ENCODE measurements at regions not wholly inside any gene's neighbourhood (a gene's known extent, or its start where the extent isn't known, plus 50 kb on each side); places are given as distances from the start of the nearest gene placed in this dataset.
"Not testable (repeated sequence)": the region's sequence is repeated elsewhere in the genome, so short reads cannot be mapped to it uniquely, and the experiment has no call there.

GRCh38 chr5:57979671-57980070 lies 480.2 kb downstream of the PLK2 start:
- H3K27me3 ChIP-seq (ENCODE audit: control insufficient read depth, insufficient read depth, low read length) = no peaks in the 10 kb centered on the region
- in situ Hi-C loops (cut with HindIII; ENCODE audit: low pct_unique_long_range_greater_than_20kb, low sequenced_read_pairs) (no loop called here), intact Hi-C loops (cut with micrococcal nuclease; ENCODE audit: unreplicated experiment) (no loop called here)
- ATAC-seq (no peak), DNase-seq (ENCODE audit: low read depth, low spot score) (no peak)
- ChIA-PET CTCF (no interaction called here), POLR2A (no interaction called here)
- TF ChIP-seq TCF7L2 (IDR thresholded peaks at IDR 0.05; ENCODE audit: low read depth, low read length) (no peak), POLR2AphosphoS5 (IDR thresholded peaks at IDR 0.05; ENCODE audit: low read depth, low read length) (no peak), SIN3A (IDR thresholded peaks at IDR 0.05; ENCODE audit: borderline replicate concordance, insufficient read depth, low read depth, low read length) (no peak)
- TF ChIP-seq, protein P1, sequence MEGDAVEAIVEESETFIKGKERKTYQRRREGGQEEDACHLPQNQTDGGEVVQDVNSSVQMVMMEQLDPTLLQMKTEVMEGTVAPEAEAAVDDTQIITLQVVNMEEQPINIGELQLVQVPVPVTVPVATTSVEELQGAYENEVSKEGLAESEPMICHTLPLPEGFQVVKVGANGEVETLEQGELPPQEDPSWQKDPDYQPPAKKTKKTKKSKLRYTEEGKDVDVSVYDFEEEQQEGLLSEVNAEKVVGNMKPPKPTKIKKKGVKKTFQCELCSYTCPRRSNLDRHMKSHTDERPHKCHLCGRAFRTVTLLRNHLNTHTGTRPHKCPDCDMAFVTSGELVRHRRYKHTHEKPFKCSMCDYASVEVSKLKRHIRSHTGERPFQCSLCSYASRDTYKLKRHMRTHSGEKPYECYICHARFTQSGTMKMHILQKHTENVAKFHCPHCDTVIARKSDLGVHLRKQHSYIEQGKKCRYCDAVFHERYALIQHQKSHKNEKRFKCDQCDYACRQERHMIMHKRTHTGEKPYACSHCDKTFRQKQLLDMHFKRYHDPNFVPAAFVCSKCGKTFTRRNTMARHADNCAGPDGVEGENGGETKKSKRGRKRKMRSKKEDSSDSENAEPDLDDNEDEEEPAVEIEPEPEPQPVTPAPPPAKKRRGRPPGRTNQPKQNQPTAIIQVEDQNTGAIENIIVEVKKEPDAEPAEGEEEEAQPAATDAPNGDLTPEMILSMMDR (IDR thresholded peaks at IDR 0.05) = no peak
- TF ChIP-seq, protein P2, sequence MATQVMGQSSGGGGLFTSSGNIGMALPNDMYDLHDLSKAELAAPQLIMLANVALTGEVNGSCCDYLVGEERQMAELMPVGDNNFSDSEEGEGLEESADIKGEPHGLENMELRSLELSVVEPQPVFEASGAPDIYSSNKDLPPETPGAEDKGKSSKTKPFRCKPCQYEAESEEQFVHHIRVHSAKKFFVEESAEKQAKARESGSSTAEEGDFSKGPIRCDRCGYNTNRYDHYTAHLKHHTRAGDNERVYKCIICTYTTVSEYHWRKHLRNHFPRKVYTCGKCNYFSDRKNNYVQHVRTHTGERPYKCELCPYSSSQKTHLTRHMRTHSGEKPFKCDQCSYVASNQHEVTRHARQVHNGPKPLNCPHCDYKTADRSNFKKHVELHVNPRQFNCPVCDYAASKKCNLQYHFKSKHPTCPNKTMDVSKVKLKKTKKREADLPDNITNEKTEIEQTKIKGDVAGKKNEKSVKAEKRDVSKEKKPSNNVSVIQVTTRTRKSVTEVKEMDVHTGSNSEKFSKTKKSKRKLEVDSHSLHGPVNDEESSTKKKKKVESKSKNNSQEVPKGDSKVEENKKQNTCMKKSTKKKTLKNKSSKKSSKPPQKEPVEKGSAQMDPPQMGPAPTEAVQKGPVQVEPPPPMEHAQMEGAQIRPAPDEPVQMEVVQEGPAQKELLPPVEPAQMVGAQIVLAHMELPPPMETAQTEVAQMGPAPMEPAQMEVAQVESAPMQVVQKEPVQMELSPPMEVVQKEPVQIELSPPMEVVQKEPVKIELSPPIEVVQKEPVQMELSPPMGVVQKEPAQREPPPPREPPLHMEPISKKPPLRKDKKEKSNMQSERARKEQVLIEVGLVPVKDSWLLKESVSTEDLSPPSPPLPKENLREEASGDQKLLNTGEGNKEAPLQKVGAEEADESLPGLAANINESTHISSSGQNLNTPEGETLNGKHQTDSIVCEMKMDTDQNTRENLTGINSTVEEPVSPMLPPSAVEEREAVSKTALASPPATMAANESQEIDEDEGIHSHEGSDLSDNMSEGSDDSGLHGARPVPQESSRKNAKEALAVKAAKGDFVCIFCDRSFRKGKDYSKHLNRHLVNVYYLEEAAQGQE (IDR thresholded peaks at IDR 0.05; ENCODE audit: insufficient read depth in 1 of 2, low read depth in 2 of 2, low read length in 1 of 2) = no peak
- BruUV-seq (replicated peaks) = no TSS peak
- no peaks in the 10 kb centered on the region for H3K4me1 ChIP-seq (ENCODE audit: control insufficient read depth, insufficient read depth, low read length)
- H3K36me3 ChIP-seq (ENCODE audit: control insufficient read depth, insufficient read depth, low read length) = no peaks in the 10 kb centered on the region
- H3K9me3 ChIP-seq (ENCODE audit: control insufficient read depth, insufficient read depth, low read depth, low read length) = no peaks in the 10 kb centered on the region; the same call in 1 of the 2 replicates
- no peak overlapping the region for H3K4me3 ChIP-seq (ENCODE audit: low read depth in 2 of 2, low read length in 2 of 2)
- H3K27ac ChIP-seq (ENCODE audit: low read length) = no peak overlapping the region

DNA sequence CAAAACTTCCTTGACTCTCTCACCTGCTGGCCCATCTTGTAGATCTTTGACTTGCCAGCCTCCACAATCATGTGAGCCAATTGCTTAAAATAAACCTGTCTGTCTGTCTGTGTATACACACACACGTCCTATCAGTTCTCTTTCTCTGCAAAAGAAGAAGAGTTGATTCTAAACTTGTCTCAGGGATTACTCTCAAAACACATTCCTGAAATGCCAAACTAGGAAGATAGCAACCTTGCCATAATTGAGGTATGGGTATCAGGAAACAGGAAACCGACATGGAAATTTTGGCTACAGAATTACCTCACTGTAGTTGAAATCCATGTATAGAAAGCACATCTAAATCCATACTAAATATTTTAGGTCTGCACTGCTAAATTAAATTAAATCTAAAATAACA lies 483.4 kb downstream of the PLK2 start:
- intact Hi-C loops (cut with micrococcal nuclease; ENCODE audit: unreplicated experiment) = no loop called here
- ChIA-PET POLR2A (no interaction called here), CTCF (no interaction called here)
- no TSS peak for BruUV-seq (replicated peaks)
- TF ChIP-seq, protein P2 (IDR thresholded peaks at IDR 0.05; ENCODE audit: insufficient read depth in 1 of 2, low read depth in 2 of 2, low read length in 1 of 2) = no peak
- TF ChIP-seq SIN3A (IDR thresholded peaks at IDR 0.05; ENCODE audit: borderline replicate concordance, insufficient read depth, low read depth, low read length) = no peak
- TF ChIP-seq POLR2AphosphoS5 (IDR thresholded peaks at IDR 0.05; ENCODE audit: low read depth, low read length) = no peak
- no peak for TF ChIP-seq TCF7L2 (IDR thresholded peaks at IDR 0.05; ENCODE audit: low read depth, low read length)
- TF ChIP-seq, protein P1 (IDR thresholded peaks at IDR 0.05) = no peak
- in situ Hi-C loops (cut with HindIII; ENCODE audit: low pct_unique_long_range_greater_than_20kb, low sequenced_read_pairs) = no loop called here
- H3K4me1 ChIP-seq (ENCODE audit: control insufficient read depth, insufficient read depth, low read length) = no peaks in the 10 kb centered on the region
- no peaks in the 10 kb centered on the region for H3K36me3 ChIP-seq (ENCODE audit: control insufficient read depth, insufficient read depth, low read length)
- DNase-seq (ENCODE audit: low read depth, low spot score) (no peak), ATAC-seq (no peak)
- H3K9me3 ChIP-seq (ENCODE audit: control insufficient read depth, insufficient read depth, low read depth, low read length) = no peaks in the 10 kb centered on the region; the same call in 1 of the 2 replicates
- no peak overlapping the region for H3K4me3 ChIP-seq (ENCODE audit: low read depth in 2 of 2, low read length in 2 of 2)
- H3K27me3 ChIP-seq (ENCODE audit: control insufficient read depth, insufficient read depth, low read length) = no peaks in the 10 kb centered on the region
- H3K27ac ChIP-seq (ENCODE audit: low read length) = peak overlapping the region; percentile 17; the same call in 1 of the 2 replicates

GRCh38 chr5:57972099-57972498 lies 487.8 kb downstream of the PLK2 start:
- H3K27me3 ChIP-seq (ENCODE audit: control insufficient read depth, insufficient read depth, low read length); CTCF ChIA-PET; H3K27ac ChIP-seq (ENCODE audit: low read length); H3K9me3 ChIP-seq (ENCODE audit: control insufficient read depth, insufficient read depth, low read depth, low read length); intact Hi-C loops (cut with micrococcal nuclease; ENCODE audit: unreplicated experiment); in situ Hi-C loops (cut with HindIII; ENCODE audit: low pct_unique_long_range_greater_than_20kb, low sequenced_read_pairs); ATAC-seq; H3K4me1 ChIP-seq (ENCODE audit: control insufficient read depth, insufficient read depth, low read length); POLR2A ChIA-PET; BruUV-seq (replicated peaks); H3K4me3 ChIP-seq (ENCODE audit: low read depth in 2 of 2, low read length in 2 of 2); H3K36me3 ChIP-seq (ENCODE audit: control insufficient read depth, insufficient read depth, low read length); DNase-seq (ENCODE audit: low read depth, low spot score): not testable (repeated sequence)

Data from Panc1 (cell line).